GM12878 (cell line): ENCODE measurements at regions not wholly inside any gene's neighbourhood (a gene's known extent, or its start where the extent isn't known, plus 50 kb on each side); places are given as distances from the start of the nearest gene placed in this dataset.

Experiments
- CEBPB ChIP-seq, 2 experiments: fragments of 150-350 bp in 1 of 2; IDR thresholded peaks; 2 replicates each; pipeline ENCODE4 v1.6.1; 2012 to 2014; ENCODE audit warnings: low read depth in 2 of 2, low read length in 2 of 2, borderline replicate concordance in 1 of 2, inconsistent platforms in 1 of 2
- CREB1 ChIP-seq: IDR thresholded peaks from 2 replicates; pipeline ENCODE4 v1.6.1; 2012; ENCODE audit warnings: low read depth, mild to moderate bottlenecking, inconsistent platforms
- CTCF ChIP-seq, 3 experiments: IDR thresholded peaks in 2 of 3; conservative IDR thresholded peaks in 1 of 3; 2 replicates each; pipeline ENCODE4 v1.5.1; 2011; ENCODE audit warnings: low read depth in 3 of 3, low read length in 3 of 3, mild to moderate bottlenecking in 3 of 3, control low read depth in 2 of 3, moderate library complexity in 2 of 3, inconsistent platforms in 1 of 3, mixed read lengths in 1 of 3; ENCODE audit not compliant: control insufficient read depth in 2 of 3, insufficient read depth in 1 of 3; ENCODE audit errors: extremely low read depth in 1 of 3
- EP300 ChIP-seq, 2 experiments: fragments of 150-350 bp in 1 of 2; IDR thresholded peaks; 2 replicates each; pipeline ENCODE4 v1.6.1; 2011 to 2012; ENCODE audit warnings: low read depth in 2 of 2, low read length in 2 of 2, borderline replicate concordance in 1 of 2, improper control_type of control experiment in 1 of 2, inconsistent platforms in 1 of 2; ENCODE audit not compliant: control insufficient read depth in 1 of 2
- ESRRA ChIP-seq: IDR thresholded peaks from 2 replicates; pipeline ENCODE4 v1.6.1; 2012; ENCODE audit warnings: mild to moderate bottlenecking, low read length, improper control_type of control experiment
- HDGF ChIP-seq: fragments of 450-650 bp; IDR thresholded peaks from 2 replicates; pipeline ENCODE4 v1.6.1; 2016; ENCODE audit warnings: antibody characterized with exemption
- POLR2A ChIP-seq: IDR thresholded peaks from 2 replicates; pipeline ENCODE4 v1.6.1; 2011; ENCODE audit warnings: low read depth, mild to moderate bottlenecking, low read length
- REST ChIP-seq: IDR thresholded peaks from 2 replicates; pipeline ENCODE4 v1.6.1; 2012; ENCODE audit warnings: mild to moderate bottlenecking, low read depth, low read length
- SREBF2 ChIP-seq: IDR thresholded peaks from 2 replicates; pipeline ENCODE4 v1.6.1; 2012; ENCODE audit warnings: mild to moderate bottlenecking, low read length
- TAF1 ChIP-seq: IDR thresholded peaks from 2 replicates; pipeline ENCODE4 v1.6.1; 2011; ENCODE audit warnings: mild to moderate bottlenecking, low read depth, low read length, borderline replicate concordance
- WRNIP1 ChIP-seq: IDR thresholded peaks from 2 replicates; pipeline ENCODE4 v1.6.1; 2011; ENCODE audit warnings: low read depth, low read length, improper control_type of control experiment, borderline replicate concordance
- YY1 ChIP-seq: IDR thresholded peaks from 2 replicates; pipeline ENCODE4 v1.6.1; 2011; ENCODE audit warnings: low read depth, mild to moderate bottlenecking, low read length
- TF ChIP-seq, protein P1 (sequence below): fragments of 450-650 bp; formaldehyde crosslinking; IDR thresholded peaks from 2 replicates; pipeline ENCODE4 v1.4.0; 2020; ENCODE audit warnings: mild to moderate bottlenecking, moderate library complexity

GRCh38 chr7:10216462-10216861, 757.2 kb upstream of the PHF14 start:
- TF ChIP-seq ESRRA (no peak), SREBF2 (no peak), WRNIP1 (no peak), CTCF (IDR thresholded peaks at IDR 0.05 in 2 of 3, conservative IDR thresholded peaks at IDR 0.05 in 1 of 3; ENCODE audit: control insufficient read depth in 2 of 3, extremely low read depth in 1 of 3, insufficient read depth in 1 of 3, low read depth in 3 of 3, low read length in 3 of 3) (no peak), POLR2A (no peak), TAF1 (no peak), EP300 (IDR thresholded peaks at IDR 0.05; ENCODE audit: borderline replicate concordance in 1 of 2, control insufficient read depth in 1 of 2, low read depth in 2 of 2, low read length in 2 of 2) (no peak), YY1 (no peak), CREB1 (no peak), HDGF (no peak), REST (no peak), CEBPB (IDR thresholded peaks at IDR 0.05; ENCODE audit: borderline replicate concordance in 1 of 2, low read depth in 2 of 2, low read length in 2 of 2) (no peak)
- TF ChIP-seq, protein P1, sequence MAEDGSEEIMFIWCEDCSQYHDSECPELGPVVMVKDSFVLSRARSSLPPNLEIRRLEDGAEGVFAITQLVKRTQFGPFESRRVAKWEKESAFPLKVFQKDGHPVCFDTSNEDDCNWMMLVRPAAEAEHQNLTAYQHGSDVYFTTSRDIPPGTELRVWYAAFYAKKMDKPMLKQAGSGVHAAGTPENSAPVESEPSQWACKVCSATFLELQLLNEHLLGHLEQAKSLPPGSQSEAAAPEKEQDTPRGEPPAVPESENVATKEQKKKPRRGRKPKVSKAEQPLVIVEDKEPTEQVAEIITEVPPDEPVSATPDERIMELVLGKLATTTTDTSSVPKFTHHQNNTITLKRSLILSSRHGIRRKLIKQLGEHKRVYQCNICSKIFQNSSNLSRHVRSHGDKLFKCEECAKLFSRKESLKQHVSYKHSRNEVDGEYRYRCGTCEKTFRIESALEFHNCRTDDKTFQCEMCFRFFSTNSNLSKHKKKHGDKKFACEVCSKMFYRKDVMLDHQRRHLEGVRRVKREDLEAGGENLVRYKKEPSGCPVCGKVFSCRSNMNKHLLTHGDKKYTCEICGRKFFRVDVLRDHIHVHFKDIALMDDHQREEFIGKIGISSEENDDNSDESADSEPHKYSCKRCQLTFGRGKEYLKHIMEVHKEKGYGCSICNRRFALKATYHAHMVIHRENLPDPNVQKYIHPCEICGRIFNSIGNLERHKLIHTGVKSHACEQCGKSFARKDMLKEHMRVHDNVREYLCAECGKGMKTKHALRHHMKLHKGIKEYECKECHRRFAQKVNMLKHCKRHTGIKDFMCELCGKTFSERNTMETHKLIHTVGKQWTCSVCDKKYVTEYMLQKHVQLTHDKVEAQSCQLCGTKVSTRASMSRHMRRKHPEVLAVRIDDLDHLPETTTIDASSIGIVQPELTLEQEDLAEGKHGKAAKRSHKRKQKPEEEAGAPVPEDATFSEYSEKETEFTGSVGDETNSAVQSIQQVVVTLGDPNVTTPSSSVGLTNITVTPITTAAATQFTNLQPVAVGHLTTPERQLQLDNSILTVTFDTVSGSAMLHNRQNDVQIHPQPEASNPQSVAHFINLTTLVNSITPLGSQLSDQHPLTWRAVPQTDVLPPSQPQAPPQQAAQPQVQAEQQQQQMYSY (CRISPR knock-in tag) = no peak
